ENCODE measurements at regions not wholly inside any gene's neighbourhood (a gene's known extent, or its start where the extent isn't known, plus 50 kb on each side); places are given as distances from the start of the nearest gene placed in this dataset.

- TF ChIP-seq ZFP91 (CRISPR knock-in tag; IDR thresholded peaks at IDR 0.05) (no peak), ZNF766 (CRISPR knock-in tag; conservative IDR thresholded peaks at IDR 0.05) (no peak), CHD2 (IDR thresholded peaks at IDR 0.05; ENCODE audit: low read depth, low read length) (no peak)
- Histone ChIP-seq H3K4me3 (no peak overlapping the region), H3K36me3 (ENCODE audit: control insufficient read depth, insufficient read depth, low read length) (no peaks in the 10 kb centered on the region), H3K9ac (ENCODE audit: insufficient read depth in 1 of 2, low read depth in 2 of 2, low read length in 2 of 2) (no peak overlapping the region), H3K4me1 (replicated peaks in 1 of 2; ENCODE audit: control insufficient read depth in 2 of 2, insufficient read depth in 2 of 2, low read length in 2 of 2) (no peaks in the 10 kb centered on the region), H2AFZ (ENCODE audit: low read depth, low read length) (no peak overlapping the region), H3K9me1 (ENCODE audit: control insufficient read depth, insufficient read depth, low read length) (no peaks in the 10 kb centered on the region), H3K79me2 (ENCODE audit: control insufficient read depth, insufficient read depth, low read length) (no peaks in the 10 kb centered on the region), H3K9me3 (replicated peaks; ENCODE audit: control insufficient read depth, insufficient read depth, low read depth, low read length) (no peaks in the 10 kb centered on the region), H3K27ac (ENCODE audit: extremely low read depth, low read depth, low read length) (no peak overlapping the region), H3K4me2 (ENCODE audit: insufficient read depth, low read length) (no peak overlapping the region), H4K20me1 (replicated peaks; ENCODE audit: control insufficient read depth, insufficient read depth, low read length) (no peaks in the 10 kb centered on the region), H3K27me3 (ENCODE audit: control insufficient read depth in 2 of 2, insufficient read depth in 2 of 2, low read length in 2 of 2) (no peaks in the 10 kb centered on the region)
- ChIA-PET CTCF (ENCODE audit: low intra/inter-chr PET ratio) (no interaction called here), POLR2A (interaction anchor here (0.6 kb wide), 1 partner anchor 44 kb away, joined by 4 read pairs; no protein-coding TSS in a partner anchor)
- in situ Hi-C loops (cut with MboI), result no loop called here
- DNase-seq (ENCODE audit: extremely low read depth in 1 of 4, low spot score in 3 of 4) (no peak), ATAC-seq (no peak), FAIRE-seq (no peak)
- intact Hi-C loops (cut with micrococcal nuclease), result no loop called here
- BruUV-seq (replicated peaks), result no TSS peak
Observed at GRCh38 chr6:19715167-19715551, 122.0 kb upstream of the ID4 start.

GRCh38 chr6:19719691-19720128, 117.5 kb upstream of the ID4 start:
- intact Hi-C loops (cut with micrococcal nuclease) (no loop called here), in situ Hi-C loops (cut with MboI) (no loop called here)
- ChIA-PET CTCF (ENCODE audit: low intra/inter-chr PET ratio) (interaction anchor here (0.6 kb wide), 1 partner anchor 8 kb away, joined by 3 read pairs; no protein-coding TSS in a partner anchor), POLR2A (no interaction called here)
- H2AFZ ChIP-seq (ENCODE audit: low read depth, low read length), result no peak overlapping the region
- no peaks in the 10 kb centered on the region for H3K36me3 ChIP-seq (ENCODE audit: control insufficient read depth, insufficient read depth, low read length)
- H3K4me3 ChIP-seq, result no peak overlapping the region
- no TSS peak for BruUV-seq (replicated peaks)
- DNase-seq (ENCODE audit: extremely low read depth in 1 of 4, low spot score in 3 of 4), result no peak
- FAIRE-seq, result no peak
- H4K20me1 ChIP-seq (replicated peaks; ENCODE audit: control insufficient read depth, insufficient read depth, low read length), result no peaks in the 10 kb centered on the region
- no peaks in the 10 kb centered on the region for H3K9me3 ChIP-seq (replicated peaks; ENCODE audit: control insufficient read depth, insufficient read depth, low read depth, low read length)
- no peaks in the 10 kb centered on the region for H3K79me2 ChIP-seq (ENCODE audit: control insufficient read depth, insufficient read depth, low read length)
- no peaks in the 10 kb centered on the region for H3K27me3 ChIP-seq (ENCODE audit: control insufficient read depth in 2 of 2, insufficient read depth in 2 of 2, low read length in 2 of 2)
- H3K4me1 ChIP-seq (replicated peaks in 1 of 2; ENCODE audit: control insufficient read depth in 2 of 2, insufficient read depth in 2 of 2, low read length in 2 of 2), result no peaks in the 10 kb centered on the region
- H3K9ac ChIP-seq (ENCODE audit: insufficient read depth in 1 of 2, low read depth in 2 of 2, low read length in 2 of 2), result no peak overlapping the region
- WGBS (ENCODE audit: insufficient coverage, low coverage, missing lambda C conversion rate), result 0% methylated on average over 11 of the region's 11 CpGs
- ATAC-seq, result no peak
- H3K4me2 ChIP-seq (ENCODE audit: insufficient read depth, low read length), result no peak overlapping the region
- peaks cover 3% of the 10 kb centered on the region for H3K9me1 ChIP-seq (ENCODE audit: control insufficient read depth, insufficient read depth, low read length)
- H3K27ac ChIP-seq (ENCODE audit: extremely low read depth, low read depth, low read length), result no peak overlapping the region
- TF ChIP-seq ZBTB33 (CRISPR knock-in tag; IDR thresholded peaks at IDR 0.05) (no peak), SMAD4 (CRISPR knock-in tag; conservative IDR thresholded peaks at IDR 0.05) (no peak), STAT5A (IDR thresholded peaks at IDR 0.05; ENCODE audit: borderline replicate concordance, low read length) (no peak), ZNF57 (CRISPR knock-in tag; IDR thresholded peaks at IDR 0.05) (no peak), ZNF398 (CRISPR knock-in tag; IDR thresholded peaks at IDR 0.05) (no peak), GABPB1 (CRISPR knock-in tag; IDR thresholded peaks at IDR 0.05) (no peak), MYC (IDR thresholded peaks at IDR 0.05; ENCODE audit: low read depth, low read length) (no peak), MYC (CRISPR knock-in tag; IDR thresholded peaks at IDR 0.05; ENCODE audit: borderline replicate concordance, low read depth) (no peak), SIN3A (IDR thresholded peaks at IDR 0.05; ENCODE audit: borderline replicate concordance in 2 of 2, control insufficient read depth in 1 of 2, low read depth in 2 of 2, low read length in 2 of 2) (no peak)
